ENCODE measurements at regions not wholly inside any gene's neighbourhood (a gene's known extent, or its start where the extent isn't known, plus 50 kb on each side); places are given as distances from the start of the nearest gene placed in this dataset.

DNA sequence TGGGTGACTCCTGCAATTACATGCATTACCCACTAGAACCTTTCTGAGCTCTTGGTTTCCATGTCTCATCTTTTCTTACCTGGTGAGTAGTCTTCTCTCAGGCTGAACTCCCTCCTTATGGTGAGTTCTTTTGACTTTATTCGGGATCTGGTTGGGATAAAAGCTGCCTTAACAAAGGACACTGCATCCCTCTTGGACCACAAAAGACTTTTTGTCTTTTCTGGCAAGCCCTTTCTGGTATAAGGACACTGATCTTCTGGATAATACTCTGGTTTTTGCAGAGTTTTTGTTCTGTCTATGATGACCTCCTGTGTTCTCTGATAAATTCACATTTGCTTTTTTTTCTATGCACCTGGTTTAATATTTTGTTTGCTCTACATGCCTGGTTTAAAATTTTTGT lies 66.7 kb downstream of the SLITRK1 start:
- Mint-ChIP-seq H3K4me3 (no peak overlapping the region), H3K27ac (no peak overlapping the region), H3K4me1 (no peaks in the 10 kb centered on the region), H3K9me3 (ENCODE audit: insufficient read depth) (peaks cover 2% of the 10 kb centered on the region), H3K27me3 (no peaks in the 10 kb centered on the region)
- DNase-seq: no peak
- Histone ChIP-seq H3K27ac (ENCODE audit: low read length in 2 of 2) (no peak overlapping the region), H3K4me1 (ENCODE audit: control insufficient read depth in 2 of 2, insufficient read depth in 2 of 2, low read length in 2 of 2) (no peaks in the 10 kb centered on the region), H3K4me2 (replicated peaks; ENCODE audit: low read depth, low read length, poor library complexity, severe bottlenecking) (no peak overlapping the region), H2AFZ (ENCODE audit: insufficient read depth, low read depth, low read length, poor library complexity, severe bottlenecking) (no peak overlapping the region), H3K4me3 (ENCODE audit: control extremely low read depth in 1 of 5, extremely low read depth in 1 of 5, insufficient read depth in 1 of 5, low read depth in 2 of 5, low read length in 4 of 5) (no peak overlapping the region), H3K9me3 (ENCODE audit: control extremely low read depth in 1 of 3, control insufficient read depth in 2 of 3, insufficient read depth in 1 of 3, low read length in 2 of 3) (no peaks in the 10 kb centered on the region), H3K27me3 (replicated peaks in 1 of 4; ENCODE audit: control extremely low read depth in 1 of 4, control insufficient read depth in 3 of 4, insufficient read depth in 4 of 4, low read length in 3 of 4) (no peaks in the 10 kb centered on the region), H3K36me3 (replicated peaks in 1 of 2; ENCODE audit: control extremely low read depth in 1 of 2, control insufficient read depth in 1 of 2, extremely low read depth in 1 of 2, insufficient read depth in 2 of 2, low read length in 1 of 2) (no peaks in the 10 kb centered on the region), H4K20me1 (ENCODE audit: control insufficient read depth, insufficient read depth, low read length, poor library complexity, severe bottlenecking) (no peaks in the 10 kb centered on the region), H3K79me2 (ENCODE audit: control insufficient read depth, insufficient read depth, low read length) (no peaks in the 10 kb centered on the region), H3K9ac (ENCODE audit: low read length) (no peak overlapping the region)
- intact Hi-C loops (cut with micrococcal nuclease): no loop called here
- POLR2A ChIA-PET: no interaction called here
- ATAC-seq (ENCODE audit: low read depth): no peak
- TF ChIP-seq, protein P1, sequence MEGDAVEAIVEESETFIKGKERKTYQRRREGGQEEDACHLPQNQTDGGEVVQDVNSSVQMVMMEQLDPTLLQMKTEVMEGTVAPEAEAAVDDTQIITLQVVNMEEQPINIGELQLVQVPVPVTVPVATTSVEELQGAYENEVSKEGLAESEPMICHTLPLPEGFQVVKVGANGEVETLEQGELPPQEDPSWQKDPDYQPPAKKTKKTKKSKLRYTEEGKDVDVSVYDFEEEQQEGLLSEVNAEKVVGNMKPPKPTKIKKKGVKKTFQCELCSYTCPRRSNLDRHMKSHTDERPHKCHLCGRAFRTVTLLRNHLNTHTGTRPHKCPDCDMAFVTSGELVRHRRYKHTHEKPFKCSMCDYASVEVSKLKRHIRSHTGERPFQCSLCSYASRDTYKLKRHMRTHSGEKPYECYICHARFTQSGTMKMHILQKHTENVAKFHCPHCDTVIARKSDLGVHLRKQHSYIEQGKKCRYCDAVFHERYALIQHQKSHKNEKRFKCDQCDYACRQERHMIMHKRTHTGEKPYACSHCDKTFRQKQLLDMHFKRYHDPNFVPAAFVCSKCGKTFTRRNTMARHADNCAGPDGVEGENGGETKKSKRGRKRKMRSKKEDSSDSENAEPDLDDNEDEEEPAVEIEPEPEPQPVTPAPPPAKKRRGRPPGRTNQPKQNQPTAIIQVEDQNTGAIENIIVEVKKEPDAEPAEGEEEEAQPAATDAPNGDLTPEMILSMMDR (IDR thresholded peaks at IDR 0.05): no peak
- TF ChIP-seq EZH2 (IDR thresholded peaks at IDR 0.05; ENCODE audit: borderline replicate concordance, insufficient read depth, low read depth, low read length, poor library complexity, severe bottlenecking): no peak
- WGBS (ENCODE audit: insufficient coverage): no CpG with 5 or more reads among the region's 1 CpG
- CTCF ChIA-PET: no interaction called here

DNA sequence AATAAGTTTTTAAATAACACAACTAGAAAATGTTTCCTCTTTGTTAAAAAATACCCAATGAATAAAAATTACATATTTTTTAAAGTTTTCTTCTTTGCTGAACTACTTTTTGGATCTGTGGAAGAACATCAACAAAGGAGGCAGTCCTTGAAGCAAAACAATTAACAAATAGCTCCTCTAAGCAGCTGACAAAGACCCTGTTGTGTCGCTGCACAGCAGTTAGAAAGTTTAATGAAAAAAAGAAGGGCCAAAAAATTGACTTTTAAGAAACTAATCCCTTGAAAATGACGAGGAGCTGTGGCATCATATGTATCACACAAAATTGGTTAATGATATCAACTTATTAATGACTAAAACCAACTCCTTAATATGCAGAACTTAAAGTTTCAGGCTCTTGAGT lies 72.1 kb downstream of the SLITRK1 start:
- Histone ChIP-seq H3K4me3 (ENCODE audit: control extremely low read depth in 1 of 5, extremely low read depth in 1 of 5, insufficient read depth in 1 of 5, low read depth in 2 of 5, low read length in 4 of 5) (no peak overlapping the region), H3K36me3 (replicated peaks in 1 of 2; ENCODE audit: control extremely low read depth in 1 of 2, control insufficient read depth in 1 of 2, extremely low read depth in 1 of 2, insufficient read depth in 2 of 2, low read length in 1 of 2) (no peaks in the 10 kb centered on the region), H2AFZ (ENCODE audit: insufficient read depth, low read depth, low read length, poor library complexity, severe bottlenecking) (no peak overlapping the region), H3K9ac (ENCODE audit: low read length) (no peak overlapping the region), H3K9me3 (ENCODE audit: control extremely low read depth in 1 of 3, control insufficient read depth in 2 of 3, insufficient read depth in 1 of 3, low read length in 2 of 3) (peaks cover 0 to 1% (median 0%) of the 10 kb centered on the region in 3 donors), H3K27ac (ENCODE audit: low read length in 2 of 2) (no peak overlapping the region), H3K79me2 (ENCODE audit: control insufficient read depth, insufficient read depth, low read length) (no peaks in the 10 kb centered on the region), H3K4me1 (ENCODE audit: control insufficient read depth in 2 of 2, insufficient read depth in 2 of 2, low read length in 2 of 2) (no peaks in the 10 kb centered on the region), H4K20me1 (ENCODE audit: control insufficient read depth, insufficient read depth, low read length, poor library complexity, severe bottlenecking) (no peaks in the 10 kb centered on the region), H3K4me2 (replicated peaks; ENCODE audit: low read depth, low read length, poor library complexity, severe bottlenecking) (no peak overlapping the region), H3K27me3 (replicated peaks in 1 of 4; ENCODE audit: control extremely low read depth in 1 of 4, control insufficient read depth in 3 of 4, insufficient read depth in 4 of 4, low read length in 3 of 4) (no peaks in the 10 kb centered on the region)
- Mint-ChIP-seq H3K9me3 (ENCODE audit: insufficient read depth) (no peaks in the 10 kb centered on the region), H3K27ac (no peak overlapping the region), H3K27me3 (no peaks in the 10 kb centered on the region), H3K4me3 (no peak overlapping the region), H3K4me1 (no peaks in the 10 kb centered on the region)
- TF ChIP-seq, protein P1 (IDR thresholded peaks at IDR 0.05): no peak
- no peak for TF ChIP-seq EZH2 (IDR thresholded peaks at IDR 0.05; ENCODE audit: borderline replicate concordance, insufficient read depth, low read depth, low read length, poor library complexity, severe bottlenecking)
- WGBS (ENCODE audit: insufficient coverage): no CpG with 5 or more reads among the region's 2 CpGs
- DNase-seq (no peak), ATAC-seq (ENCODE audit: low read depth) (no peak)
- ChIA-PET CTCF (no interaction called here), POLR2A (no interaction called here)
- intact Hi-C loops (cut with micrococcal nuclease): no loop called here
